GM12891 (cell line): ENCODE measurements at regions not wholly inside any gene's neighbourhood (a gene's known extent, or its start where the extent isn't known, plus 50 kb on each side); places are given as distances from the start of the nearest gene placed in this dataset.

Source experiments
- PAX5 ChIP-seq: IDR thresholded peaks from 2 replicates; pipeline ENCODE4 v1.6.1; 2011; ENCODE audit warnings: low read length, moderate library complexity, mild to moderate bottlenecking; ENCODE audit not compliant: insufficient read depth, severe bottlenecking
- POLR2A ChIP-seq: IDR thresholded peaks from 2 replicates; pipeline ENCODE4 v1.6.1; 2011; ENCODE audit warnings: low read depth, low read length, control low read depth
- POLR2AphosphoS5 ChIP-seq: IDR thresholded peaks from 2 replicates; pipeline ENCODE4 v1.6.1; 2011; ENCODE audit warnings: low read depth, low read length, control low read depth
- POU2F2 ChIP-seq: IDR thresholded peaks from 2 replicates; pipeline ENCODE4 v1.6.1; 2011; ENCODE audit warnings: low read depth, mild to moderate bottlenecking, control low read depth, low read length, moderate library complexity
- SPI1 ChIP-seq: IDR thresholded peaks from 2 replicates; pipeline ENCODE4 v1.6.1; 2011; ENCODE audit warnings: low read depth, low read length, control low read depth
- TAF1 ChIP-seq: IDR thresholded peaks from 2 replicates; pipeline ENCODE4 v1.6.1; 2011; ENCODE audit warnings: low read depth, low read length, control low read depth

DNA sequence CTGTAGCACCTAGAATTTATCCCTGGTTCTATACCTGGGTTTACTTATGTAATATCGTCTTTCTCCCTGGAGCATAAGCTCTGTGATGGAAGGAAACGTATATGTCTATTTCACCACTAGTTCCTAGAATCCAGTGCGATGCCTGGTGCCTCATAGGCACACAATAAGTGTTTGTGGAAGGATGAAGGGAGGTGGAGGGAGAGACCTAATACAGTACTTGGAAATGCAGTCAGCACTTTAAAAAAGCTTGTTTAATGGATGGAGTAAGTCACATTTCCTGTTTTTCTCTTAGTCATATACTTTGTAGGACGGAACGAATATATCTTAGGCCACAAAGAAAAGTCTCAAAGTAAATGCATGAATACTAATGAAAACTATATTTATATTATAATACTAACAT, 186.5 kb upstream of the HMGA2 start:
- TF ChIP-seq POLR2AphosphoS5 (no peak), TAF1 (no peak), POLR2A (no peak), SPI1 (no peak), PAX5 (no peak), POU2F2 (no peak)
